ENCODE measurements at regions not wholly inside any gene's neighbourhood (a gene's known extent, or its start where the extent isn't known, plus 50 kb on each side); places are given as distances from the start of the nearest gene placed in this dataset.

- TF ChIP-seq POLR2A (IDR thresholded peaks at IDR 0.05) (no peak), CTCF (IDR thresholded peaks at IDR 0.05) (no peak)
Observed at GRCh38 chr7:113796557-113796956, 122.3 kb downstream of the PPP1R3A start.

Measured in thyroid gland (tissue), 4 donors.